IMR-90 (cell line): ENCODE measurements at regions not wholly inside any gene's neighbourhood (a gene's known extent, or its start where the extent isn't known, plus 50 kb on each side); places are given as distances from the start of the nearest gene placed in this dataset.

ENCODE experiments used
- ATAC-seq: fragments of 200-7000 bp; cut with Tn5 transposase; 2 replicates; pipeline ENCODE4 v1.9.1; 2020; ENCODE audit warnings: low read depth, mild to moderate bottlenecking, moderate library complexity
- BruUV-seq: library from RNA; stranded (reverse); fragments of 400-500 nt; replicated peaks from 2 replicates; lab custom pipeline; 2021; lab: Mats Ljungman, UMichigan
- CTCF ChIA-PET: fragments of 300-600 bp; formaldehyde crosslinking; extraction: SDS; loops from one replicate; lab custom pipeline; 2021; ENCODE audit warnings: antibody characterized with exemption; lab: Yijun Ruan, JAX
- POLR2A ChIA-PET: fragments of 300-600 bp; sonication (Branson Sonifier 250); formaldehyde crosslinking; loops from one replicate; lab custom pipeline; 2022; ENCODE audit warnings: antibody characterized with exemption; ENCODE audit not compliant: unreplicated experiment; lab: Charles Lee
- DNase-seq: peaks from one replicate; pipeline ENCODE4 v3.0.0; 2013
- H2AFZ ChIP-seq: replicated peaks from 2 replicates; pipeline ENCODE3; 2013; ENCODE audit warnings: low read length, mild to moderate bottlenecking; ENCODE audit not compliant: poor library complexity
- H2AK5ac ChIP-seq: 2 replicates; pipeline ENCODE4 v1.6.1; 2013; ENCODE audit warnings: low read depth, low read length, inconsistent platforms
- H2AK9ac ChIP-seq: replicated peaks from 2 replicates; pipeline ENCODE3; 2013; ENCODE audit warnings: mild to moderate bottlenecking, low read depth, low read length, moderate library complexity; ENCODE audit not compliant: poor library complexity
- H2BK120ac ChIP-seq: 2 replicates; pipeline ENCODE4 v1.6.1; 2013; ENCODE audit warnings: low read depth, low read length, inconsistent platforms
- H2BK15ac ChIP-seq: 3 replicates; pipeline ENCODE4 v1.6.1; 2013; ENCODE audit warnings: low read depth, low read length, inconsistent platforms
- H2BK20ac ChIP-seq: 2 replicates; pipeline ENCODE4 v1.6.1; 2013; ENCODE audit warnings: low read depth, mild to moderate bottlenecking, inconsistent platforms, low read length, moderate library complexity
- H2BK5ac ChIP-seq: 2 replicates; pipeline ENCODE4 v1.6.1; 2013; ENCODE audit warnings: mild to moderate bottlenecking, low read depth, low read length, inconsistent platforms; ENCODE audit not compliant: poor library complexity, severe bottlenecking
- H3K14ac ChIP-seq: replicated peaks from 2 replicates; pipeline ENCODE4 v1.6.1; 2013; ENCODE audit warnings: low read depth, low read length, inconsistent platforms
- H3K18ac ChIP-seq: 2 replicates; pipeline ENCODE4 v1.6.1; 2013; ENCODE audit warnings: low read depth, low read length, control low read depth
- H3K23ac ChIP-seq: 2 replicates; pipeline ENCODE4 v1.6.1; 2013; ENCODE audit warnings: low read depth, low read length, inconsistent platforms
- H3K27ac ChIP-seq: 2 replicates; pipeline ENCODE4 v1.5.1; 2013; ENCODE audit warnings: mild to moderate bottlenecking, control low read depth, low read length; ENCODE audit not compliant: insufficient read depth
- H3K27me3 ChIP-seq: 2 replicates; pipeline ENCODE4 v1.6.1; 2013; ENCODE audit warnings: low read length; ENCODE audit not compliant: control insufficient read depth, insufficient read depth
- H3K36me3 ChIP-seq: 2 replicates; pipeline ENCODE4 v1.6.1; 2013; ENCODE audit warnings: low read length, mixed read lengths; ENCODE audit not compliant: control insufficient read depth, insufficient read depth
- H3K4ac ChIP-seq: 2 replicates; pipeline ENCODE4 v1.6.1; 2013; ENCODE audit warnings: low read depth, low read length, inconsistent platforms
- H3K4me1 ChIP-seq: 2 replicates; pipeline ENCODE4 v1.6.1; 2013; ENCODE audit warnings: low read length, mixed read lengths; ENCODE audit not compliant: control insufficient read depth, insufficient read depth
- H3K4me2 ChIP-seq: 2 replicates; pipeline ENCODE4 v1.6.1; 2013; ENCODE audit warnings: low read depth, mild to moderate bottlenecking, control low read depth, low read length, moderate library complexity
- H3K4me3 ChIP-seq: 2 replicates; pipeline ENCODE4 v1.5.1; 2013; ENCODE audit warnings: low read depth, mild to moderate bottlenecking, control low read depth, low read length, moderate library complexity; ENCODE audit not compliant: insufficient read depth
- H3K56ac ChIP-seq: 2 replicates; pipeline ENCODE4 v1.6.1; 2013; ENCODE audit warnings: low read length, inconsistent platforms; ENCODE audit not compliant: insufficient read depth; ENCODE audit errors: extremely low read depth
- H3K79me1 ChIP-seq, 2 experiments: 2 replicates each; pipeline ENCODE4 v1.6.1; 2013; ENCODE audit warnings: low read length in 2 of 2, inconsistent platforms in 1 of 2, low read depth in 1 of 2
- H3K9ac ChIP-seq: 2 replicates; pipeline ENCODE4 v1.6.1; 2013; ENCODE audit warnings: low read depth, low read length, control low read depth
- H3K9me1 ChIP-seq: 2 replicates; pipeline ENCODE4 v1.6.1; 2013; ENCODE audit warnings: low read length, inconsistent platforms; ENCODE audit not compliant: insufficient read depth
- H3K9me3 ChIP-seq: 2 replicates; pipeline ENCODE4 v1.6.1; 2013; ENCODE audit warnings: low read length; ENCODE audit not compliant: control insufficient read depth, insufficient read depth
- H4K20me1 ChIP-seq: 2 replicates; pipeline ENCODE4 v1.6.1; 2013; ENCODE audit warnings: low read length, inconsistent platforms; ENCODE audit not compliant: insufficient read depth
- H4K5ac ChIP-seq: 2 replicates; pipeline ENCODE4 v1.6.1; 2013; ENCODE audit warnings: mild to moderate bottlenecking, low read depth, low read length, control low read depth
- H4K8ac ChIP-seq, 2 experiments: 2 replicates each; pipeline ENCODE4 v1.6.1; 2013; ENCODE audit warnings: low read depth in 2 of 2, low read length in 2 of 2, control low read depth in 1 of 2, inconsistent platforms in 1 of 2
- H4K91ac ChIP-seq: 2 replicates; pipeline ENCODE4 v1.6.1; 2013; ENCODE audit warnings: low read depth, low read length, inconsistent platforms; ENCODE audit not compliant: insufficient read depth
- BHLHE40 ChIP-seq: fragments of 150-350 bp; IDR thresholded peaks from 2 replicates; pipeline ENCODE4 v1.6.1; 2016; ENCODE audit warnings: mild to moderate bottlenecking, low read depth, low read length
- CEBPB ChIP-seq: IDR thresholded peaks from 2 replicates; pipeline ENCODE4 v1.6.1; 2012; ENCODE audit warnings: low read depth, low read length, improper control_type of control experiment
- FOS ChIP-seq: fragments of 150-350 bp; IDR thresholded peaks from 2 replicates; pipeline ENCODE4 v1.6.1; 2016; ENCODE audit warnings: low read depth, low read length
- MAFK ChIP-seq: IDR thresholded peaks from 2 replicates; pipeline ENCODE4 v1.6.1; 2012; ENCODE audit warnings: low read depth, low read length, improper control_type of control experiment
- MXI1 ChIP-seq: IDR thresholded peaks from 2 replicates; pipeline ENCODE4 v1.6.1; 2012; ENCODE audit warnings: low read depth, mild to moderate bottlenecking, low read length, moderate library complexity, borderline replicate concordance
- NFE2L2 ChIP-seq: fragments of 150-350 bp; IDR thresholded peaks from 2 replicates; pipeline ENCODE4 v1.6.1; 2016; ENCODE audit warnings: low read depth, mild to moderate bottlenecking, low read length
- POLR2A ChIP-seq: IDR thresholded peaks from 2 replicates; pipeline ENCODE4 v1.6.1; 2012; ENCODE audit warnings: mild to moderate bottlenecking, low read depth, low read length
- RAD21 ChIP-seq: IDR thresholded peaks from 2 replicates; pipeline ENCODE4 v1.6.1; 2012; ENCODE audit warnings: low read length, improper control_type of control experiment
- RCOR1 ChIP-seq: IDR thresholded peaks from 2 replicates; pipeline ENCODE4 v1.6.1; 2012; ENCODE audit warnings: mild to moderate bottlenecking, low read length, improper control_type of control experiment; ENCODE audit not compliant: insufficient replicate concordance
- RFX5 ChIP-seq: IDR thresholded peaks from 2 replicates; pipeline ENCODE4 v1.8.0; 2012; ENCODE audit warnings: low read depth, mild to moderate bottlenecking, low read length, moderate library complexity
- WGBS, 2 experiments: methylation state at CpG; one replicate each; pipeline versions ENCODE4 v1.1.5 to v1.1.7; 2013; ENCODE audit warnings: missing lambda C conversion rate in 2 of 2; ENCODE audit not compliant: insufficient read length in 1 of 2; ENCODE audit errors: extremely low coverage in 2 of 2; 5-methylcytosine and 5-hydroxymethylcytosine counted together
- dilution Hi-C: fragments of 300-500 bp; cut with HindIII; formaldehyde crosslinking; loops from one replicate; pipeline ENCODE4 v1.14.3; 2018; ENCODE audit warnings: low sequenced_read_pairs; ENCODE audit not compliant: unreplicated experiment
- in situ Hi-C: fragments of 300-500 bp; cut with MboI; formaldehyde crosslinking; loops from 3 replicates; pipeline ENCODE4 v1.14.3; 2019; ENCODE audit warnings: low sequenced_read_pairs, inconsistent platforms, mixed read lengths
- intact Hi-C: fragments of 100-400 bp; cut with micrococcal nuclease; formaldehyde crosslinking; loops from 2 replicates; pipeline ENCODE4 v1.10.0; 2022
- TF ChIP-seq, protein P1 (sequence below): fragments of 150-350 bp; IDR thresholded peaks from 2 replicates; pipeline ENCODE4 v1.6.1; 2017; ENCODE audit warnings: mild to moderate bottlenecking, antibody characterized with exemption, low read length, low read depth
- TF ChIP-seq, protein P2 (sequence below): fragments of 150-350 bp; IDR thresholded peaks from 2 replicates; pipeline ENCODE4 v1.6.1; 2016; ENCODE audit warnings: low read depth, mild to moderate bottlenecking, low read length, moderate library complexity, borderline replicate concordance
- TF ChIP-seq, protein P3 (sequence below): conservative IDR thresholded peaks from 2 replicates; pipeline ENCODE4 v1.5.1; 2012; ENCODE audit warnings: mild to moderate bottlenecking, low read depth, low read length, improper control_type of control experiment

DNA sequence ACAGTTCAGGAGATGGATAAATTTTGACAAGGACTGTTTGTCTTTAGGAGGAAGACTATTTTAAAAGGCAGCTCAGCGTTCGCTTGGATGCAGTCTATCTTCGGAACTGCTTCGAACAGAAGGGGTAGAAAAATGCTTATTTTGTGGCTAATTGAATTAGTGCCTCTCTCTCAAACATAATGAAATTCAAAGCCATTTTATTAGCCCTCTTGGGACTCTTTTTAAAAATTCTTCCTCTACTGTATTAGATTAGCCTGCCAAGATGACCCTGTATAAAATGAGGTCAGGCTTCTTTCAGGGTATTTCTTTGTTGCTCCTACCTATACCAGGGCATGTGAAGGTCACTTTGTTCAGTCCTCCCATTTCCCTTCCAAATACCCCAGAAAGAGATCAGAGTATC, 379.2 kb upstream of the NFE2L3 start:
- no peak overlapping the region for H3K27ac ChIP-seq
- H3K9me1 ChIP-seq = no peaks in the 10 kb centered on the region
- no peak overlapping the region for H3K4me2 ChIP-seq
- H3K36me3 ChIP-seq = no peaks in the 10 kb centered on the region
- ChIA-PET POLR2A (no interaction called here), CTCF (no interaction called here)
- H2AFZ ChIP-seq = no peak overlapping the region
- in situ Hi-C loops = no loop called here
- no peaks in the 10 kb centered on the region for H3K27me3 ChIP-seq
- no peak overlapping the region for H3K14ac ChIP-seq
- no peaks in the 10 kb centered on the region for H4K20me1 ChIP-seq
- no peak overlapping the region for H3K18ac ChIP-seq
- DNase-seq = no peak
- BruUV-seq = no TSS peak
- H2BK15ac ChIP-seq = no peak overlapping the region
- H2BK120ac ChIP-seq = no peak overlapping the region
- H3K4ac ChIP-seq = no peak overlapping the region
- TF ChIP-seq, protein P1, sequence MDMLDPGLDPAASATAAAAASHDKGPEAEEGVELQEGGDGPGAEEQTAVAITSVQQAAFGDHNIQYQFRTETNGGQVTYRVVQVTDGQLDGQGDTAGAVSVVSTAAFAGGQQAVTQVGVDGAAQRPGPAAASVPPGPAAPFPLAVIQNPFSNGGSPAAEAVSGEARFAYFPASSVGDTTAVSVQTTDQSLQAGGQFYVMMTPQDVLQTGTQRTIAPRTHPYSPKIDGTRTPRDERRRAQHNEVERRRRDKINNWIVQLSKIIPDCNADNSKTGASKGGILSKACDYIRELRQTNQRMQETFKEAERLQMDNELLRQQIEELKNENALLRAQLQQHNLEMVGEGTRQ = no peak
- no peak for TF ChIP-seq MAFK
- TF ChIP-seq FOS = no peak
- TF ChIP-seq RFX5 = no peak
- TF ChIP-seq, protein P2, sequence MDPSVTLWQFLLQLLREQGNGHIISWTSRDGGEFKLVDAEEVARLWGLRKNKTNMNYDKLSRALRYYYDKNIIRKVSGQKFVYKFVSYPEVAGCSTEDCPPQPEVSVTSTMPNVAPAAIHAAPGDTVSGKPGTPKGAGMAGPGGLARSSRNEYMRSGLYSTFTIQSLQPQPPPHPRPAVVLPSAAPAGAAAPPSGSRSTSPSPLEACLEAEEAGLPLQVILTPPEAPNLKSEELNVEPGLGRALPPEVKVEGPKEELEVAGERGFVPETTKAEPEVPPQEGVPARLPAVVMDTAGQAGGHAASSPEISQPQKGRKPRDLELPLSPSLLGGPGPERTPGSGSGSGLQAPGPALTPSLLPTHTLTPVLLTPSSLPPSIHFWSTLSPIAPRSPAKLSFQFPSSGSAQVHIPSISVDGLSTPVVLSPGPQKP = no peak
- TF ChIP-seq, protein P3, sequence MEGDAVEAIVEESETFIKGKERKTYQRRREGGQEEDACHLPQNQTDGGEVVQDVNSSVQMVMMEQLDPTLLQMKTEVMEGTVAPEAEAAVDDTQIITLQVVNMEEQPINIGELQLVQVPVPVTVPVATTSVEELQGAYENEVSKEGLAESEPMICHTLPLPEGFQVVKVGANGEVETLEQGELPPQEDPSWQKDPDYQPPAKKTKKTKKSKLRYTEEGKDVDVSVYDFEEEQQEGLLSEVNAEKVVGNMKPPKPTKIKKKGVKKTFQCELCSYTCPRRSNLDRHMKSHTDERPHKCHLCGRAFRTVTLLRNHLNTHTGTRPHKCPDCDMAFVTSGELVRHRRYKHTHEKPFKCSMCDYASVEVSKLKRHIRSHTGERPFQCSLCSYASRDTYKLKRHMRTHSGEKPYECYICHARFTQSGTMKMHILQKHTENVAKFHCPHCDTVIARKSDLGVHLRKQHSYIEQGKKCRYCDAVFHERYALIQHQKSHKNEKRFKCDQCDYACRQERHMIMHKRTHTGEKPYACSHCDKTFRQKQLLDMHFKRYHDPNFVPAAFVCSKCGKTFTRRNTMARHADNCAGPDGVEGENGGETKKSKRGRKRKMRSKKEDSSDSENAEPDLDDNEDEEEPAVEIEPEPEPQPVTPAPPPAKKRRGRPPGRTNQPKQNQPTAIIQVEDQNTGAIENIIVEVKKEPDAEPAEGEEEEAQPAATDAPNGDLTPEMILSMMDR = no peak
- TF ChIP-seq BHLHE40 = no peak
- no peak for TF ChIP-seq NFE2L2
- no peak for TF ChIP-seq POLR2A
- TF ChIP-seq RAD21 = no peak
- no peak for TF ChIP-seq RCOR1
- TF ChIP-seq CEBPB = no peak
- TF ChIP-seq MXI1 = no peak
- H3K4me3 ChIP-seq = no peak overlapping the region
- no peak overlapping the region for H2BK5ac ChIP-seq
- dilution Hi-C loops = no loop called here
- no peak overlapping the region for H2BK20ac ChIP-seq
- H4K91ac ChIP-seq = no peak overlapping the region
- no peak overlapping the region for H4K5ac ChIP-seq
- H3K23ac ChIP-seq = no peak overlapping the region
- H3K79me1 ChIP-seq = no peaks in the 10 kb centered on the region
- no peak overlapping the region for H3K56ac ChIP-seq
- H2AK9ac ChIP-seq = no peak overlapping the region
- no peak for ATAC-seq
- no peak overlapping the region for H3K9ac ChIP-seq
- H3K9me3 ChIP-seq = no peaks in the 10 kb centered on the region
- no peak overlapping the region for H4K8ac ChIP-seq
- H3K4me1 ChIP-seq = no peaks in the 10 kb centered on the region
- no peak overlapping the region for H2AK5ac ChIP-seq
- no CpG with 5 or more reads among the region's 4 CpGs for WGBS, 2 experiments
- intact Hi-C loops = no loop called here
